CD14-positive monocyte (primary cell): ENCODE measurements at regions not wholly inside any gene's neighbourhood (a gene's known extent, or its start where the extent isn't known, plus 50 kb on each side); places are given as distances from the start of the nearest gene placed in this dataset.

Experiments
- DNase-seq, 3 donors: peaks; one replicate each; pipeline ENCODE4 v3.0.0-alpha.2; 2011 to 2022
- H2AFZ ChIP-seq: 2 replicates; pipeline ENCODE4 v1.6.0; 2012; ENCODE audit warnings: mild to moderate bottlenecking, low read depth, low read length, inconsistent platforms; ENCODE audit not compliant: insufficient read depth, poor library complexity, severe bottlenecking
- H3K27ac ChIP-seq, 2 donors: 1 replicate in 1 of 2; 2 replicates in 1 of 2; pipeline ENCODE4 v1.5.1; 2012 to 2013; ENCODE audit warnings: low read length in 2 of 2, control low read depth in 1 of 2, inconsistent platforms in 1 of 2, low read depth in 1 of 2, mild to moderate bottlenecking in 1 of 2
- H3K27me3 ChIP-seq, 2 donors: one replicate each; pipeline versions ENCODE4 v1.6.0 to v1.6.1; 2011 to 2013; ENCODE audit warnings: low read length in 2 of 2; ENCODE audit not compliant: control insufficient read depth in 2 of 2, insufficient read depth in 2 of 2
- H3K36me3 ChIP-seq, 2 donors: replicated peaks in 1 of 2; 1 replicate in 1 of 2; 2 replicates in 1 of 2; pipeline versions ENCODE4 v1.5.1 to v1.6.1; 2012 to 2013; ENCODE audit warnings: low read length in 2 of 2, control low read depth in 1 of 2, inconsistent platforms in 1 of 2, mild to moderate bottlenecking in 1 of 2; ENCODE audit not compliant: insufficient read depth in 2 of 2, control insufficient read depth in 1 of 2
- H3K4me1 ChIP-seq, 2 donors: 1 replicate in 1 of 2; 2 replicates in 1 of 2; pipeline versions ENCODE4 v1.5.1 to v1.6.1; 2012 to 2013; ENCODE audit warnings: low read length in 2 of 2, control low read depth in 1 of 2, inconsistent platforms in 1 of 2, mild to moderate bottlenecking in 1 of 2, moderate library complexity in 1 of 2; ENCODE audit not compliant: insufficient read depth in 2 of 2, control insufficient read depth in 1 of 2
- H3K4me2 ChIP-seq: replicated peaks from 2 replicates; pipeline ENCODE3; 2012; ENCODE audit warnings: low read length, moderate library complexity, mild to moderate bottlenecking; ENCODE audit not compliant: poor library complexity, severe bottlenecking; ENCODE audit errors: extremely low read depth
- H3K4me3 ChIP-seq, 3 experiments: fragments of 200-600 bp in 1 of 3; sonication (generic) in 1 of 3; replicated peaks in 1 of 3; 1 replicate in 2 of 3; 2 replicates in 1 of 3; pipeline ENCODE4 v1.5.1; 2011 to 2013; ENCODE audit warnings: low read length in 3 of 3, mild to moderate bottlenecking in 3 of 3, control low read depth in 2 of 3, low read depth in 2 of 3, inconsistent platforms in 1 of 3, moderate library complexity in 1 of 3
- H3K79me2 ChIP-seq: 2 replicates; pipeline ENCODE4 v1.6.0; 2012; ENCODE audit warnings: mild to moderate bottlenecking, control low read depth, inconsistent platforms, low read length, moderate library complexity; ENCODE audit not compliant: insufficient read depth
- H3K9ac ChIP-seq: 2 replicates; pipeline ENCODE4 v1.6.0; 2017; ENCODE audit warnings: low read length, mild to moderate bottlenecking; ENCODE audit not compliant: insufficient read depth, poor library complexity, severe bottlenecking
- H3K9me3 ChIP-seq, 2 donors: replicated peaks in 1 of 2; 1 replicate in 1 of 2; 2 replicates in 1 of 2; pipeline versions ENCODE4 v1.5.1 to v1.6.1; 2012 to 2013; ENCODE audit warnings: low read length in 2 of 2, control low read depth in 1 of 2; ENCODE audit not compliant: control insufficient read depth in 1 of 2, insufficient read depth in 1 of 2
- H4K20me1 ChIP-seq: 2 replicates; pipeline ENCODE4 v1.6.0; 2012; ENCODE audit warnings: mild to moderate bottlenecking, low read length, control low read depth, moderate library complexity; ENCODE audit not compliant: insufficient read depth
- H3K27ac Mint-ChIP-seq, 7 donors: one replicate each; pipeline ENCODE4 v1.8.0; 2020; ENCODE audit warnings: mild to moderate bottlenecking in 7 of 7, mixed read lengths in 7 of 7, moderate library complexity in 6 of 7, inconsistent platforms in 2 of 7
- H3K27me3 Mint-ChIP-seq, 3 donors: one replicate each; pipeline ENCODE4 v1.8.0; 2021 to 2022; ENCODE audit warnings: low read depth in 3 of 3, mild to moderate bottlenecking in 3 of 3, mixed read lengths in 3 of 3, moderate library complexity in 3 of 3, inconsistent platforms in 1 of 3
- H3K36me3 Mint-ChIP-seq, 2 donors: one replicate each; pipeline ENCODE4 v1.8.0; 2020; ENCODE audit warnings: mixed read lengths in 2 of 2, inconsistent platforms in 1 of 2, mild to moderate bottlenecking in 1 of 2
- H3K4me1 Mint-ChIP-seq: one replicate; pipeline ENCODE4 v1.8.0; 2020; ENCODE audit warnings: mild to moderate bottlenecking, mixed read lengths
- H3K4me3 Mint-ChIP-seq, 2 donors: one replicate each; pipeline ENCODE4 v1.8.0; 2020; ENCODE audit warnings: mild to moderate bottlenecking in 2 of 2, mixed read lengths in 2 of 2, moderate library complexity in 1 of 2
- H3K9me3 Mint-ChIP-seq, 7 donors: one replicate each; pipeline ENCODE4 v1.8.0; 2020 to 2022; ENCODE audit warnings: mixed read lengths in 7 of 7, mild to moderate bottlenecking in 6 of 7, moderate library complexity in 6 of 7, inconsistent platforms in 2 of 7
- WGBS: methylation state at CpG from one replicate; pipeline ENCODE4 v1.1.5; 2013; ENCODE audit warnings: missing lambda C conversion rate; ENCODE audit not compliant: insufficient coverage; 5-methylcytosine and 5-hydroxymethylcytosine counted together
- intact Hi-C, 2 donors: fragments of 100-400 bp; cut with micrococcal nuclease; formaldehyde crosslinking; loops; one replicate each; pipeline versions ENCODE4 v1.15.0 to v1.15.1; 2023
- TF ChIP-seq, protein P1 (sequence below): fragments of 200-600 bp; IDR thresholded peaks from one replicate; pipeline ENCODE4 v1.8.0; 2022; ENCODE audit warnings: antibody characterized with exemption, mild to moderate bottlenecking

DNA sequence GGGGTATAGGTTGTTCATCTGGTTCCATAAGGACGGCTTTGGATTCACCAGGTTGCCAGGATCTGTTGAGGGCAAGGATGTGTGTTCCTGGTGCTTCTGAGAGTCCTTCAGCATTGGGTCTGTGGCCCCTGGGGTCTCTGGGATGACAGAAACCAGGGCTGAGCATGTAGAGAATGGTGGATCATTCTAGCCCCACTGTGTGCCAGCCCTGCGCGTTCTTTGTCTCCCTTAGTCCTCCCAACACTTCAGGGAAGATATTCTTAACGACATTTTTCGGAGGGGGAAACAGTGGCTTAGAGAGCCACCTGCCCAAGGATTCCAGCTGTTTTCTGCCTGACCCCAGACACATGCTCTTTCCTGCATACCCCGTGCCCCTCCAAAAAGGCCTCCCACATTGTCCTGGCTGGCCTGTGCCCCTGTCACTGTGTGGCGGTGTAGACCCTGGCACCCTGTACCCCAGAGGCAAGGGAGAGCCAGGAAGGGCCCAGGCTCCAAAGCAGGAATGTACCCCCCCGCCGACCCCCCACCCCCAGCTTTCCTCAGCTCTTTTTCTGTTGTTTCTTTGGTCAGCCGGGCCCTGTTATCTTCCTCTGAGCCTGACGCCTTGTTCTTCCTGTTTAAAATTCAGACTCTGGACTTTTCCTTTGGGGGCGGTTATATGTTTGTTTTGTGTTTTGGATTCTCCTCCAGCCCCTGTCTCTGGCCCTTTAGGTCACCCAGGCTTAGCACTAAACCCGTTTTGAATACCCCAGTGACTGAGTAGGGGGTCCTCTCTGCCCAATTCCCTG lies 57.8 kb upstream of the SMAD6 start:
- H3K4me1 Mint-ChIP-seq: no peaks in the 10 kb centered on the region
- no peak overlapping the region for H2AFZ ChIP-seq
- WGBS: 89% methylated on average over 5 of the region's 13 CpGs

DNA sequence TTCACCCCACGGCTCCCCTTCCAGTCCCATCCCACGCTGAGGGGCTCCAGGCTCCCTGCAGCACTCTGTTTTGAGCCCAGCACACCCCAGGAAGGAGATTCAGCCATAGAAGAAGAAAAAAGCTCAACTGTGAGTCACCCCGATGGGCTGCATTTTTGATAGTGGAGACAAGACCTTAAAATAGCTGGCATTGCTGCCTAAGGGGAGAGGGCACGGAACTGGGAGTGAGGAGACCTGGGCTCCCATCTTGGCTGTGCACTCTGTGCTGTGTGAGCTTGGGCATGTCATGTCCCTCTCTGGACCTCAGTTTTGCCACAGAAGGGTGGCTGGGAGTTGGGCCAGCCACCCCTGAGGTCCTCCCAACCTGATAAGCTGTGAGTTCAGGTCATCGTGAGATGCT lies 57.2 kb upstream of the SMAD6 start:
- Mint-ChIP-seq H3K36me3 (no peaks in the 10 kb centered on the region), H3K27me3 (peaks cover 0 to 7% (median 1%) of the 10 kb centered on the region in 3 donors), H3K4me3 (no peak overlapping the region), H3K4me1 (no peaks in the 10 kb centered on the region), H3K27ac (no peak overlapping the region), H3K9me3 (no peaks in the 10 kb centered on the region)
- no peak overlapping the region for H3K27ac ChIP-seq
- H3K9ac ChIP-seq: no peak overlapping the region
- no peak for DNase-seq
- WGBS: 67% methylated on average over 4 of the region's 5 CpGs
- no peaks in the 10 kb centered on the region for H3K4me1 ChIP-seq
- H4K20me1 ChIP-seq: no peaks in the 10 kb centered on the region
- H3K79me2 ChIP-seq: no peaks in the 10 kb centered on the region
- H2AFZ ChIP-seq: no peak overlapping the region
- no peaks in the 10 kb centered on the region for H3K27me3 ChIP-seq
- no peak overlapping the region for H3K4me3 ChIP-seq
- intact Hi-C loops: no loop called here
- no peaks in the 10 kb centered on the region for H3K36me3 ChIP-seq
- H3K4me2 ChIP-seq: no peak overlapping the region
- TF ChIP-seq, protein P1, sequence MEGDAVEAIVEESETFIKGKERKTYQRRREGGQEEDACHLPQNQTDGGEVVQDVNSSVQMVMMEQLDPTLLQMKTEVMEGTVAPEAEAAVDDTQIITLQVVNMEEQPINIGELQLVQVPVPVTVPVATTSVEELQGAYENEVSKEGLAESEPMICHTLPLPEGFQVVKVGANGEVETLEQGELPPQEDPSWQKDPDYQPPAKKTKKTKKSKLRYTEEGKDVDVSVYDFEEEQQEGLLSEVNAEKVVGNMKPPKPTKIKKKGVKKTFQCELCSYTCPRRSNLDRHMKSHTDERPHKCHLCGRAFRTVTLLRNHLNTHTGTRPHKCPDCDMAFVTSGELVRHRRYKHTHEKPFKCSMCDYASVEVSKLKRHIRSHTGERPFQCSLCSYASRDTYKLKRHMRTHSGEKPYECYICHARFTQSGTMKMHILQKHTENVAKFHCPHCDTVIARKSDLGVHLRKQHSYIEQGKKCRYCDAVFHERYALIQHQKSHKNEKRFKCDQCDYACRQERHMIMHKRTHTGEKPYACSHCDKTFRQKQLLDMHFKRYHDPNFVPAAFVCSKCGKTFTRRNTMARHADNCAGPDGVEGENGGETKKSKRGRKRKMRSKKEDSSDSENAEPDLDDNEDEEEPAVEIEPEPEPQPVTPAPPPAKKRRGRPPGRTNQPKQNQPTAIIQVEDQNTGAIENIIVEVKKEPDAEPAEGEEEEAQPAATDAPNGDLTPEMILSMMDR: no peak
- H3K9me3 ChIP-seq: no peaks in the 10 kb centered on the region

More for the DNA sequence above, 57.8 kb upstream of the SMAD6 start:
- Histone ChIP-seq H3K4me1 (no peaks in the 10 kb centered on the region), H3K27ac (no peak overlapping the region), H3K36me3 (no peaks in the 10 kb centered on the region), H3K4me2 (no peak overlapping the region), H3K9me3 (no peaks in the 10 kb centered on the region), H3K79me2 (no peaks in the 10 kb centered on the region), H3K4me3 (no peak overlapping the region), H4K20me1 (no peaks in the 10 kb centered on the region), H3K27me3 (no peaks in the 10 kb centered on the region), H3K9ac (no peak overlapping the region)
- intact Hi-C loops: no loop called here
- DNase-seq: no peak
- H3K27ac Mint-ChIP-seq: no peak overlapping the region
- H3K4me3 Mint-ChIP-seq: no peak overlapping the region
- peaks cover 0 to 7% (median 1%) of the 10 kb centered on the region in 3 donors for H3K27me3 Mint-ChIP-seq
- H3K9me3 Mint-ChIP-seq: no peaks in the 10 kb centered on the region
- H3K36me3 Mint-ChIP-seq: no peaks in the 10 kb centered on the region
- TF ChIP-seq, protein P1: no peak
